ENCODE measurements at regions not wholly inside any gene's neighbourhood (a gene's known extent, or its start where the extent isn't known, plus 50 kb on each side); places are given as distances from the start of the nearest gene placed in this dataset.

- H3K27ac ChIP-seq = no peak overlapping the region
- H3K9me3 ChIP-seq = no peaks in the 10 kb centered on the region
- H3K27me3 ChIP-seq = no peaks in the 10 kb centered on the region
- no peak for TF ChIP-seq CTCF (IDR thresholded peaks at IDR 0.05)
- no peak for DNase-seq (ENCODE audit: low spot score)
- no peaks in the 10 kb centered on the region for H3K36me3 ChIP-seq
- H3K4me1 ChIP-seq = no peaks in the 10 kb centered on the region
- no peak overlapping the region for H3K4me3 ChIP-seq
Measured at GRCh38 chr6:122302067-122302466, 97.4 kb upstream of the HSF2 start.

- Histone ChIP-seq H3K36me3 (no peaks in the 10 kb centered on the region), H3K4me1 (no peaks in the 10 kb centered on the region), H3K27ac (no peak overlapping the region), H3K4me3 (no peak overlapping the region), H3K9me3 (peaks cover 0 to 4% of the 10 kb centered on the region in 2 donors), H3K27me3 (no peaks in the 10 kb centered on the region)
- DNase-seq (ENCODE audit: low spot score) = no peak
- no peak for TF ChIP-seq CTCF (IDR thresholded peaks at IDR 0.05)
Measured at GRCh38 chr6:122307577-122307976, 91.9 kb upstream of the HSF2 start.

- Histone ChIP-seq H3K9me3 (peaks cover 0 to 4% of the 10 kb centered on the region in 2 donors), H3K27ac (no peak overlapping the region), H3K4me1 (no peaks in the 10 kb centered on the region), H3K4me3 (no peak overlapping the region), H3K27me3 (no peaks in the 10 kb centered on the region), H3K36me3 (no peaks in the 10 kb centered on the region)
- TF ChIP-seq CTCF (IDR thresholded peaks at IDR 0.05) = no peak
- no peak for DNase-seq (ENCODE audit: low spot score)
Measured at GRCh38 chr6:122308074-122308473, 91.4 kb upstream of the HSF2 start.

GRCh38 chr6:122315842-122316241 lies 83.6 kb upstream of the HSF2 start:
- H3K4me1 ChIP-seq = no peaks in the 10 kb centered on the region
- no peak for TF ChIP-seq CTCF (IDR thresholded peaks at IDR 0.05)
- H3K27me3 ChIP-seq = no peaks in the 10 kb centered on the region
- H3K27ac ChIP-seq = no peak overlapping the region
- H3K4me3 ChIP-seq = no peak overlapping the region
- H3K36me3 ChIP-seq = no peaks in the 10 kb centered on the region
- DNase-seq (ENCODE audit: low spot score) = no peak
- peaks cover 5 to 20% of the 10 kb centered on the region in 2 donors for H3K9me3 ChIP-seq

- DNase-seq (ENCODE audit: low spot score) = no peak
- H3K9me3 ChIP-seq = no peaks in the 10 kb centered on the region
- TF ChIP-seq CTCF (IDR thresholded peaks at IDR 0.05) = no peak
- H3K36me3 ChIP-seq = no peaks in the 10 kb centered on the region
- peak overlapping the region; percentile 13 to 35 for H3K4me3 ChIP-seq
- no peaks in the 10 kb centered on the region for H3K4me1 ChIP-seq
- peak overlapping the region in 1 of 2 donors; percentile 5 for H3K27ac ChIP-seq
- no peaks in the 10 kb centered on the region for H3K27me3 ChIP-seq
Measured at GRCh38 chr6:122322824-122323223, 76.6 kb upstream of the HSF2 start.

- no peaks in the 10 kb centered on the region for H3K36me3 ChIP-seq
- H3K27ac ChIP-seq = peak overlapping the region in 1 of 2 donors; percentile 5
- no peaks in the 10 kb centered on the region for H3K27me3 ChIP-seq
- no peak for TF ChIP-seq CTCF (IDR thresholded peaks at IDR 0.05)
- H3K4me1 ChIP-seq = no peaks in the 10 kb centered on the region
- peak overlapping the region in 1 of 2 donors; percentile 35 for H3K4me3 ChIP-seq
- H3K9me3 ChIP-seq = no peaks in the 10 kb centered on the region
- DNase-seq (ENCODE audit: low spot score) = no peak
Measured at GRCh38 chr6:122323361-122323760, 76.1 kb upstream of the HSF2 start.
